ENCODE measurements at regions not wholly inside any gene's neighbourhood (a gene's known extent, or its start where the extent isn't known, plus 50 kb on each side); places are given as distances from the start of the nearest gene placed in this dataset.

- Mint-ChIP-seq H3K4me1 (peaks cover 4% of the 10 kb centered on the region), H3K9me3 (peaks cover 0 to 2% (median 0%) of the 10 kb centered on the region in 7 donors), H3K27ac (no peak overlapping the region), H3K4me3 (peak overlapping the region in 1 of 2 donors; percentile 24), H3K27me3 (ENCODE audit: low read depth in 3 of 3) (peaks cover 16 to 34% (median 20%) of the 10 kb centered on the region in 3 donors), H3K36me3 (no peaks in the 10 kb centered on the region)
- WGBS (ENCODE audit: insufficient coverage), result 50% methylated on average over 1 of the region's 4 CpGs
- H3K79me2 ChIP-seq (ENCODE audit: insufficient read depth, low read length), result no peaks in the 10 kb centered on the region
- no peak for DNase-seq
- H3K9ac ChIP-seq (ENCODE audit: insufficient read depth, low read length, poor library complexity, severe bottlenecking), result no peak overlapping the region
- peaks cover 5 to 14% of the 10 kb centered on the region in 2 donors for H3K27me3 ChIP-seq (ENCODE audit: control insufficient read depth in 2 of 2, insufficient read depth in 2 of 2, low read length in 2 of 2)
- intact Hi-C loops (cut with micrococcal nuclease), result no loop called here
- H3K36me3 ChIP-seq (replicated peaks in 1 of 2; ENCODE audit: control insufficient read depth in 1 of 2, insufficient read depth in 2 of 2, low read length in 2 of 2), result no peaks in the 10 kb centered on the region
- no peak overlapping the region for H2AFZ ChIP-seq (ENCODE audit: insufficient read depth, low read depth, low read length, poor library complexity, severe bottlenecking)
- TF ChIP-seq CTCF (IDR thresholded peaks at IDR 0.05), result no peak
- H4K20me1 ChIP-seq (ENCODE audit: insufficient read depth, low read length), result no peaks in the 10 kb centered on the region
- no peak overlapping the region for H3K4me3 ChIP-seq (replicated peaks in 1 of 3; ENCODE audit: low read depth in 2 of 3, low read length in 3 of 3)
- no peak overlapping the region for H3K4me2 ChIP-seq (replicated peaks; ENCODE audit: extremely low read depth, low read length, poor library complexity, severe bottlenecking)
- H3K4me1 ChIP-seq (ENCODE audit: control insufficient read depth in 1 of 2, insufficient read depth in 2 of 2, low read length in 2 of 2), result no peaks in the 10 kb centered on the region
- no peak overlapping the region for H3K27ac ChIP-seq (ENCODE audit: low read depth in 1 of 2, low read length in 2 of 2)
- no peaks in the 10 kb centered on the region for H3K9me3 ChIP-seq (replicated peaks in 1 of 2; ENCODE audit: control insufficient read depth in 1 of 2, insufficient read depth in 1 of 2, low read length in 2 of 2)
Measured at GRCh38 chr7:23894892-23895569, 185.0 kb downstream of the STK31 start.

GRCh38 chr7:23895666-23896096 lies 185.7 kb downstream of the STK31 start:
- Histone ChIP-seq H3K79me2 (ENCODE audit: insufficient read depth, low read length) (no peaks in the 10 kb centered on the region), H3K36me3 (replicated peaks in 1 of 2; ENCODE audit: control insufficient read depth in 1 of 2, insufficient read depth in 2 of 2, low read length in 2 of 2) (no peaks in the 10 kb centered on the region), H3K27me3 (ENCODE audit: control insufficient read depth in 2 of 2, insufficient read depth in 2 of 2, low read length in 2 of 2) (peaks cover 5 to 14% of the 10 kb centered on the region in 2 donors), H3K27ac (ENCODE audit: low read depth in 1 of 2, low read length in 2 of 2) (no peak overlapping the region), H3K9me3 (replicated peaks in 1 of 2; ENCODE audit: control insufficient read depth in 1 of 2, insufficient read depth in 1 of 2, low read length in 2 of 2) (no peaks in the 10 kb centered on the region), H3K4me2 (replicated peaks; ENCODE audit: extremely low read depth, low read length, poor library complexity, severe bottlenecking) (no peak overlapping the region), H3K9ac (ENCODE audit: insufficient read depth, low read length, poor library complexity, severe bottlenecking) (no peak overlapping the region), H3K4me3 (replicated peaks in 1 of 3; ENCODE audit: low read depth in 2 of 3, low read length in 3 of 3) (no peak overlapping the region), H3K4me1 (ENCODE audit: control insufficient read depth in 1 of 2, insufficient read depth in 2 of 2, low read length in 2 of 2) (no peaks in the 10 kb centered on the region), H4K20me1 (ENCODE audit: insufficient read depth, low read length) (no peaks in the 10 kb centered on the region), H2AFZ (ENCODE audit: insufficient read depth, low read depth, low read length, poor library complexity, severe bottlenecking) (no peak overlapping the region)
- intact Hi-C loops (cut with micrococcal nuclease), result no loop called here
- no peak for DNase-seq
- H3K27ac Mint-ChIP-seq, result no peak overlapping the region
- peaks cover 4% of the 10 kb centered on the region for H3K4me1 Mint-ChIP-seq
- H3K4me3 Mint-ChIP-seq, result no peak overlapping the region
- H3K9me3 Mint-ChIP-seq, result no peaks in the 10 kb centered on the region
- peaks cover 16 to 32% (median 20%) of the 10 kb centered on the region in 3 donors for H3K27me3 Mint-ChIP-seq (ENCODE audit: low read depth in 3 of 3)
- no CpG with 5 or more reads among the region's 6 CpGs for WGBS (ENCODE audit: insufficient coverage)
- H3K36me3 Mint-ChIP-seq, result no peaks in the 10 kb centered on the region
- TF ChIP-seq CTCF (IDR thresholded peaks at IDR 0.05), result no peak
